ENCODE measurements at regions not wholly inside any gene's neighbourhood (a gene's known extent, or its start where the extent isn't known, plus 50 kb on each side); places are given as distances from the start of the nearest gene placed in this dataset.
A peak's percentile ranks its signal among the peaks of the same experiment; 100 is the strongest.

- no peak for DNase-seq
These were observed 166.6 kb downstream of the TLE3 start for GRCh38 chr15:69931156-69931555.

GRCh38 chr15:69934607-69935006, 163.1 kb downstream of the TLE3 start:
- no peak for DNase-seq

GRCh38 chr15:69939513-69940440, 157.9 kb downstream of the TLE3 start:
- DNase-seq: peak; percentile 38

GRCh38 chr15:69940441-69941300, 157.0 kb downstream of the TLE3 start:
- peak; percentile 84 for DNase-seq

- DNase-seq: peak; percentile 62
These were observed 156.5 kb downstream of the TLE3 start for GRCh38 chr15:69941301-69941605.

GRCh38 chr15:69941706-69942495, 155.8 kb downstream of the TLE3 start:
- DNase-seq: peak; percentile 89

GRCh38 chr15:69943637-69944036, 154.1 kb downstream of the TLE3 start:
- no peak for DNase-seq

- DNase-seq: no peak
These were observed 152.0 kb downstream of the TLE3 start for GRCh38 chr15:69945729-69946128.

- DNase-seq: no peak
These were observed 150.8 kb downstream of the TLE3 start for GRCh38 chr15:69946870-69947269.

- DNase-seq: no peak
These were observed 150.3 kb downstream of the TLE3 start for GRCh38 chr15:69947394-69947793.

GRCh38 chr15:69949485-69949884, 148.2 kb downstream of the TLE3 start:
- no peak for DNase-seq

GRCh38 chr15:69951256-69951897, 146.3 kb downstream of the TLE3 start:
- peak; percentile 26 for DNase-seq

- peak; percentile 7 for DNase-seq
These were observed 145.7 kb downstream of the TLE3 start for GRCh38 chr15:69951898-69952555.

GRCh38 chr15:69953051-69953450, 144.7 kb downstream of the TLE3 start:
- DNase-seq: no peak

- DNase-seq: no peak
These were observed 143.9 kb downstream of the TLE3 start for GRCh38 chr15:69953816-69954215.

- peak; percentile 78 for DNase-seq
These were observed 143.1 kb downstream of the TLE3 start for GRCh38 chr15:69954666-69955065.

- no peak for DNase-seq
These were observed 142.3 kb downstream of the TLE3 start for GRCh38 chr15:69955240-69955894.

- no peak for DNase-seq
These were observed 141.3 kb downstream of the TLE3 start for GRCh38 chr15:69956417-69956816.

- no peak for DNase-seq
These were observed 140.5 kb downstream of the TLE3 start for GRCh38 chr15:69957175-69957574.

- no peak for DNase-seq
These were observed 139.1 kb downstream of the TLE3 start for GRCh38 chr15:69958496-69959084.

GRCh38 chr15:69962561-69962960, 135.2 kb downstream of the TLE3 start:
- DNase-seq: no peak
